ENCODE measurements at regions not wholly inside any gene's neighbourhood (a gene's known extent, or its start where the extent isn't known, plus 50 kb on each side); places are given as distances from the start of the nearest gene placed in this dataset.

DNA sequence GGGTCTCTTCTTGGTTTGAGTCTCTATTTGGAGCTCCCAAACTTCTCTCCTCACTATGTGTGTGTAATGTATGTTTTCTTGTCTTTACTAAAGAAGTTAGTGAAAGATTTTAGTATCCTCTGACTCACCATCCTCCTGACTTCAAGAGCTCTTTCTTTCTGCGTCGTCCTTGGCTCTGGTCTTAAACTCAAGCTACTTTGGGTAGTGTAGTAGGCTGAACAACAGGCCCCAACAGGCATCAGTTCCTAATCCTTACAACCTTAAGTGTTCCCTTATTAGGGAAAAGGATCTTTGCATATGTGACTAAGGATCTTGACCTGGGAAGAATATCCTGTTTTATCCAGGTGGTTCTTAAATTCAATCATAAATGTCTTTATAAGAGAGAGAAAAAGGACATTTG, 810.2 kb downstream of the MAFB start:
- TF ChIP-seq, protein P1, sequence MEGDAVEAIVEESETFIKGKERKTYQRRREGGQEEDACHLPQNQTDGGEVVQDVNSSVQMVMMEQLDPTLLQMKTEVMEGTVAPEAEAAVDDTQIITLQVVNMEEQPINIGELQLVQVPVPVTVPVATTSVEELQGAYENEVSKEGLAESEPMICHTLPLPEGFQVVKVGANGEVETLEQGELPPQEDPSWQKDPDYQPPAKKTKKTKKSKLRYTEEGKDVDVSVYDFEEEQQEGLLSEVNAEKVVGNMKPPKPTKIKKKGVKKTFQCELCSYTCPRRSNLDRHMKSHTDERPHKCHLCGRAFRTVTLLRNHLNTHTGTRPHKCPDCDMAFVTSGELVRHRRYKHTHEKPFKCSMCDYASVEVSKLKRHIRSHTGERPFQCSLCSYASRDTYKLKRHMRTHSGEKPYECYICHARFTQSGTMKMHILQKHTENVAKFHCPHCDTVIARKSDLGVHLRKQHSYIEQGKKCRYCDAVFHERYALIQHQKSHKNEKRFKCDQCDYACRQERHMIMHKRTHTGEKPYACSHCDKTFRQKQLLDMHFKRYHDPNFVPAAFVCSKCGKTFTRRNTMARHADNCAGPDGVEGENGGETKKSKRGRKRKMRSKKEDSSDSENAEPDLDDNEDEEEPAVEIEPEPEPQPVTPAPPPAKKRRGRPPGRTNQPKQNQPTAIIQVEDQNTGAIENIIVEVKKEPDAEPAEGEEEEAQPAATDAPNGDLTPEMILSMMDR (IDR thresholded peaks at IDR 0.05), result no peak
- TF ChIP-seq POLR2A (IDR thresholded peaks at IDR 0.05), result no peak

Data from tibial nerve (tissue), 3 donors.